Tibial nerve (tissue), 4 donors: ENCODE measurements at regions not wholly inside any gene's neighbourhood (a gene's known extent, or its start where the extent isn't known, plus 50 kb on each side); places are given as distances from the start of the nearest gene placed in this dataset.

Source experiments
- CTCF ChIP-seq, 5 experiments: fragments of 200-600 bp in 3 of 5; fragments of 450-650 bp in 2 of 5; sonication (generic) in 3 of 5; IDR thresholded peaks; one replicate each; pipeline ENCODE4 v1.5.1; 2016 to 2019; ENCODE audit warnings: antibody characterized with exemption in 5 of 5, mild to moderate bottlenecking in 3 of 5, moderate library complexity in 2 of 5
- EP300 ChIP-seq, 2 donors: sonication (generic); formaldehyde crosslinking; IDR thresholded peaks; one replicate each; pipeline ENCODE4 v1.6.1; 2017; ENCODE audit warnings: antibody characterized with exemption in 2 of 2, mild to moderate bottlenecking in 1 of 2
- POLR2A ChIP-seq, 2 donors: fragments of 450-650 bp; IDR thresholded peaks; one replicate each; pipeline ENCODE4 v1.6.1; 2017; ENCODE audit warnings: antibody characterized with exemption in 2 of 2, mild to moderate bottlenecking in 2 of 2, moderate library complexity in 2 of 2

GRCh38 chr5:92519811-92520632, 1061.0 kb downstream of the NR2F1-AS1 start:
- TF ChIP-seq CTCF (IDR thresholded peaks at IDR 0.05): no peak
- TF ChIP-seq POLR2A (IDR thresholded peaks at IDR 0.05): no peak
- no peak for TF ChIP-seq EP300 (IDR thresholded peaks at IDR 0.05)
